HG03135 (cell line): ENCODE measurements at regions not wholly inside any gene's neighbourhood (a gene's known extent, or its start where the extent isn't known, plus 50 kb on each side); places are given as distances from the start of the nearest gene placed in this dataset.

ENCODE experiments used
- ATAC-seq: cut with Tn5 transposase; IDR thresholded peaks from one replicate; pipeline ENCODE4 v1.9.1; 2021; ENCODE audit warnings: mild to moderate bottlenecking, moderate library complexity; ENCODE audit not compliant: unreplicated experiment

- ATAC-seq: no peak
Observed at GRCh38 chr10:124305131-124305530, 113.6 kb downstream of the OAT start.

- no peak for ATAC-seq
Observed at GRCh38 chr10:124303662-124304418, 114.9 kb downstream of the OAT start.

- ATAC-seq: no peak
Observed at GRCh38 chr10:124302951-124303505, 115.7 kb downstream of the OAT start.

GRCh38 chr10:124301736-124302135, 117.0 kb downstream of the OAT start:
- no peak for ATAC-seq

- no peak for ATAC-seq
Observed at GRCh38 chr10:124300735-124301134, 118.0 kb downstream of the OAT start.

- ATAC-seq: no peak
Observed at GRCh38 chr10:124300224-124300623, 118.5 kb downstream of the OAT start.

GRCh38 chr10:124299696-124300095, 119.0 kb downstream of the OAT start:
- no peak for ATAC-seq

- ATAC-seq: no peak
Observed at GRCh38 chr10:124298891-124299290, 119.8 kb downstream of the OAT start.

GRCh38 chr10:124296813-124297788, 121.6 kb downstream of the OAT start:
- ATAC-seq: no peak

- no peak for ATAC-seq
Observed at GRCh38 chr10:124296121-124296812, 122.5 kb downstream of the OAT start.

GRCh38 chr10:124294811-124295770, 123.6 kb downstream of the OAT start:
- no peak for ATAC-seq

GRCh38 chr10:124293616-124294449, 124.9 kb downstream of the OAT start:
- ATAC-seq: no peak

GRCh38 chr10:124292911-124293615, 125.7 kb downstream of the OAT start:
- ATAC-seq: no peak

- ATAC-seq: no peak
Observed at GRCh38 chr10:124291001-124291701, 127.6 kb downstream of the OAT start.

GRCh38 chr10:124289851-124290795, 128.6 kb downstream of the OAT start:
- ATAC-seq: no peak
